ENCODE measurements at regions not wholly inside any gene's neighbourhood (a gene's known extent, or its start where the extent isn't known, plus 50 kb on each side); places are given as distances from the start of the nearest gene placed in this dataset.

DNA sequence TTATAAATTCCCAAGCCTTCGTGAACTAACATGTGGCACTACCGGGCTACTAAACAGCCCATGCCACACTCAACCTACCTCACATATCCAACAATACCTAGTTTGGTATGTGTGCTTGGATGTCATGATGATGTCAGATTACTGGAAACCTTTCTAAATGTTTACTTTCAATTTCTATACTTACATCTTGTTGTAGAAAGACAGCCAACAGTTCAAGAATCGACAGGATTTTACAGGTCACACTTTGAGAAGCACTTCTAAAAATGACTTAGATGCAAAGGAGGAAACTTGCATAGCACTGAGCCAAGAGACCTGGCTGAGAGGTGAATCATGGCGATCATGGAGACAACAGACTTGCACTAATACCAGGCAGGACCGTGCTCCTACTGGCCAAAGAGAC, 209.9 kb downstream of the COL4A1 start:
- DNase-seq (ENCODE audit: low spot score) = no peak
- TF ChIP-seq CTCF (IDR thresholded peaks at IDR 0.05; ENCODE audit: extremely low read depth, missing control alignments) = no peak

- DNase-seq (ENCODE audit: low spot score) = no peak
- TF ChIP-seq CTCF (IDR thresholded peaks at IDR 0.05; ENCODE audit: extremely low read depth, missing control alignments) = no peak
Measured at GRCh38 chr13:110092831-110093247, 214.1 kb downstream of the COL4A1 start.

GRCh38 chr13:110089815-110090214, 217.1 kb downstream of the COL4A1 start:
- DNase-seq (ENCODE audit: low spot score) = no peak
- no peak for TF ChIP-seq CTCF (IDR thresholded peaks at IDR 0.05; ENCODE audit: extremely low read depth, missing control alignments)

GRCh38 chr13:110089100-110089499, 217.9 kb downstream of the COL4A1 start:
- no peak for TF ChIP-seq CTCF (IDR thresholded peaks at IDR 0.05; ENCODE audit: extremely low read depth, missing control alignments)
- DNase-seq (ENCODE audit: low spot score) = no peak

- DNase-seq (ENCODE audit: low spot score) = no peak
Measured at GRCh38 chr13:110073982-110074381, 233.0 kb downstream of the COL4A1 start.

GRCh38 chr13:110070511-110071120, 236.3 kb downstream of the COL4A1 start:
- no peak for DNase-seq (ENCODE audit: low spot score)
- no peak for TF ChIP-seq CTCF (IDR thresholded peaks at IDR 0.05; ENCODE audit: extremely low read depth, missing control alignments)

More at GRCh38 chr13:110073982-110074381, 233.0 kb downstream of the COL4A1 start:
- TF ChIP-seq CTCF (IDR thresholded peaks at IDR 0.05; ENCODE audit: extremely low read depth, missing control alignments) = no peak

DNA sequence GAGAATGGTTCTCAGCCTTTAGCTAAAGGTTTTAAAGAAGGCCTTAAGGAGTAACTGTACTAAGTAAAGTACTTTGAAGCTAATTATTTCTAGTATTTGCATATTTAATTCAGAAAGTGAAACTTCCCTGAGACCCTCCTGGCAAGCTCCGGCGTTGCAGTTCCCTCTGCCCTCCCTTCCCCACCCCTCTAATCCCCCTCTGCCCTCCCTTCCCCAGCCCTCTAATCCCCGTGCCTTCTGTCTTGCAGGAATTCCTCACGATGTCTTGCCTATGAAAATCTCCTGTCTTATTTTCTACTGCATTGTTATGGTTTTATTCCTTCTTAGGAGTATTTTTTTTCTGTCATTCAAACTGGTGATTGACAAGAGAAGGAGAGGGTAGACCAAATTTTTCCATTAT, 236.9 kb downstream of the COL4A1 start:
- no peak for TF ChIP-seq CTCF (IDR thresholded peaks at IDR 0.05; ENCODE audit: extremely low read depth, missing control alignments)
- DNase-seq (ENCODE audit: low spot score) = no peak
